WTC11 (cell line): ENCODE measurements at regions not wholly inside any gene's neighbourhood (a gene's known extent, or its start where the extent isn't known, plus 50 kb on each side); places are given as distances from the start of the nearest gene placed in this dataset.

Experiments used
- ATAC-seq: fragments of 200-7000 bp; cut with Tn5 transposase; 2 replicates; pipeline ENCODE4 v1.10.0; 2021; ENCODE audit warnings: mild to moderate bottlenecking, moderate library complexity
- CTCF ChIA-PET: fragments of 300-600 bp; sonication (Branson Sonifier 250); formaldehyde crosslinking; loops from one replicate; lab custom pipeline; 2021; ENCODE audit warnings: antibody characterized with exemption; lab: Charles Lee
- POLR2A ChIA-PET: fragments of 350-600 bp; sonication (Branson Sonifier 250); formaldehyde crosslinking; loops from one replicate; lab custom pipeline; 2021; ENCODE audit warnings: antibody characterized with exemption; lab: Charles Lee
- DNase-seq: peaks from one replicate; pipeline ENCODE4 v3.0.0; 2021; ENCODE audit warnings: low spot score
- H3K27ac Mint-ChIP-seq: 2 replicates; pipeline ENCODE4 v1.8.0; 2021; ENCODE audit warnings: mixed read lengths
- H3K27me3 Mint-ChIP-seq: 2 replicates; pipeline ENCODE4 v1.8.0; 2021; ENCODE audit warnings: low read depth, mild to moderate bottlenecking, moderate library complexity, mixed read lengths
- H3K36me3 Mint-ChIP-seq: 2 replicates; pipeline ENCODE4 v1.8.0; 2021; ENCODE audit warnings: mixed read lengths
- H3K4me1 Mint-ChIP-seq: 2 replicates; pipeline ENCODE4 v1.8.0; 2022; ENCODE audit warnings: mixed read lengths
- H3K4me3 Mint-ChIP-seq: 2 replicates; pipeline ENCODE4 v1.8.0; 2021; ENCODE audit warnings: mild to moderate bottlenecking, moderate library complexity, mixed read lengths
- H3K9me3 Mint-ChIP-seq: 2 replicates; pipeline ENCODE4 v1.8.0; 2021; ENCODE audit warnings: mixed read lengths
- AFF4 ChIP-seq: sonication (generic); formaldehyde crosslinking; IDR thresholded peaks from 2 replicates; pipeline ENCODE4 v1.8.1; 2023; ENCODE audit warnings: mild to moderate bottlenecking, missing genetic modification reagents, borderline replicate concordance
- CREB1 ChIP-seq: sonication (generic); formaldehyde crosslinking; IDR thresholded peaks from 2 replicates; pipeline ENCODE4 v1.8.0; 2023; ENCODE audit warnings: mild to moderate bottlenecking, missing genetic modification reagents
- CREM ChIP-seq: sonication (generic); formaldehyde crosslinking; IDR thresholded peaks from 2 replicates; pipeline ENCODE4 v1.8.1; 2022; ENCODE audit warnings: mild to moderate bottlenecking, missing genetic modification reagents, moderate library complexity
- FOXJ3 ChIP-seq: sonication (generic); formaldehyde crosslinking; IDR thresholded peaks from 2 replicates; pipeline ENCODE4 v1.9.0; 2021; ENCODE audit warnings: missing genetic modification reagents, mild to moderate bottlenecking, borderline replicate concordance
- GABPB1 ChIP-seq: sonication (generic); formaldehyde crosslinking; IDR thresholded peaks from 2 replicates; pipeline ENCODE4 v1.8.1; 2023; ENCODE audit warnings: mild to moderate bottlenecking, missing genetic modification reagents
- MLX ChIP-seq: sonication (generic); formaldehyde crosslinking; IDR thresholded peaks from 2 replicates; pipeline ENCODE4 v1.8.1; 2023; ENCODE audit warnings: mild to moderate bottlenecking, missing genetic modification reagents, moderate library complexity
- PREB ChIP-seq: sonication (generic); formaldehyde crosslinking; IDR thresholded peaks from 2 replicates; pipeline ENCODE4 v1.8.1; 2022; ENCODE audit warnings: mild to moderate bottlenecking, missing genetic modification reagents, moderate library complexity, borderline replicate concordance
- RORB ChIP-seq: fragments of 250-450 bp; sonication (Bioruptor Pico); IDR thresholded peaks from 2 replicates; pipeline ENCODE4 v1.9.0; 2021; ENCODE audit warnings: mild to moderate bottlenecking
- TEAD1 ChIP-seq: sonication (generic); formaldehyde crosslinking; IDR thresholded peaks from 2 replicates; pipeline ENCODE4 v1.8.0; 2022; ENCODE audit warnings: mild to moderate bottlenecking, missing genetic modification reagents
- ZMAT4 ChIP-seq: fragments of 250-450 bp; sonication (Bioruptor Pico); IDR thresholded peaks from 2 replicates; pipeline ENCODE4 v1.9.0; 2021; ENCODE audit warnings: mild to moderate bottlenecking
- ZNF219 ChIP-seq: sonication (generic); formaldehyde crosslinking; IDR thresholded peaks from 2 replicates; pipeline ENCODE4 v1.8.0; 2023; ENCODE audit warnings: missing genetic modification reagents, mild to moderate bottlenecking, borderline replicate concordance
- ZNF232 ChIP-seq: sonication (generic); formaldehyde crosslinking; IDR thresholded peaks from 2 replicates; pipeline ENCODE4 v1.8.0; 2022; ENCODE audit warnings: mild to moderate bottlenecking, missing genetic modification reagents
- ZNF512 ChIP-seq: sonication (generic); formaldehyde crosslinking; IDR thresholded peaks from 2 replicates; pipeline ENCODE4 v1.8.1; 2022; ENCODE audit warnings: missing genetic modification reagents, borderline replicate concordance
- ZNF532 ChIP-seq: fragments of 250-450 bp; sonication (Bioruptor Pico); IDR thresholded peaks from 2 replicates; pipeline ENCODE4 v1.9.0; 2021; ENCODE audit warnings: mild to moderate bottlenecking, borderline replicate concordance
- ZSCAN18 ChIP-seq: fragments of 250-450 bp; sonication (Bioruptor Pico); IDR thresholded peaks from 2 replicates; pipeline ENCODE4 v2.1.2; 2022; ENCODE audit warnings: mild to moderate bottlenecking, moderate library complexity

GRCh38 chr3:36227980-36228379, 152.3 kb upstream of the STAC start:
- H3K36me3 Mint-ChIP-seq, result no peaks in the 10 kb centered on the region
- no peaks in the 10 kb centered on the region for H3K27me3 Mint-ChIP-seq
- no peaks in the 10 kb centered on the region for H3K9me3 Mint-ChIP-seq
- no peak overlapping the region for H3K27ac Mint-ChIP-seq
- no peak overlapping the region for H3K4me3 Mint-ChIP-seq
- CTCF ChIA-PET, result interaction anchor here (0.5 kb wide), 1 partner anchor 37 kb away, joined by 4 read pairs; no protein-coding TSS in a partner anchor
- no peak for TF ChIP-seq CREB1 (CRISPR knock-in tag)
- TF ChIP-seq RORB (CRISPR knock-in tag), result no peak
- TF ChIP-seq GABPB1, result no peak
- no peak for TF ChIP-seq AFF4
- TF ChIP-seq PREB, result no peak
- no peak for TF ChIP-seq TEAD1 (CRISPR knock-in tag)
- no peak for TF ChIP-seq CREM
- no peak for TF ChIP-seq ZNF532 (CRISPR knock-in tag)
- TF ChIP-seq ZMAT4 (CRISPR knock-in tag), result no peak
- no peak for TF ChIP-seq MLX (CRISPR knock-in tag)
- no peak for TF ChIP-seq ZSCAN18 (CRISPR knock-in tag)
- no peak for TF ChIP-seq ZNF232 (CRISPR knock-in tag)
- no peak for TF ChIP-seq FOXJ3 (CRISPR knock-in tag)
- TF ChIP-seq ZNF512 (CRISPR knock-in tag), result no peak
- no peak for TF ChIP-seq ZNF219 (CRISPR knock-in tag)
- no peaks in the 10 kb centered on the region for H3K4me1 Mint-ChIP-seq
- no peak for DNase-seq
- POLR2A ChIA-PET, result no interaction called here
- no peak for ATAC-seq
